GM12874 (cell line): ENCODE measurements at regions not wholly inside any gene's neighbourhood (a gene's known extent, or its start where the extent isn't known, plus 50 kb on each side); places are given as distances from the start of the nearest gene placed in this dataset.

Source experiments
- CTCF ChIP-seq: IDR thresholded peaks from 2 replicates; pipeline ENCODE4 v1.5.1; 2011; ENCODE audit warnings: low read depth, mild to moderate bottlenecking, control low read depth, low read length, moderate library complexity; ENCODE audit not compliant: insufficient read depth

GRCh38 chrY:7449860-7450259, 538.3 kb upstream of the AMELY start:
- no peak for TF ChIP-seq CTCF

GRCh38 chrY:7448687-7449086, 537.1 kb upstream of the AMELY start:
- no peak for TF ChIP-seq CTCF

GRCh38 chrY:7447881-7448516, 536.4 kb upstream of the AMELY start:
- no peak for TF ChIP-seq CTCF

- TF ChIP-seq CTCF, result no peak
These were observed 532.6 kb upstream of the AMELY start for GRCh38 chrY:7444141-7444540.

GRCh38 chrY:7440796-7441530, 529.4 kb upstream of the AMELY start:
- no peak for TF ChIP-seq CTCF

- no peak for TF ChIP-seq CTCF
These were observed 525.5 kb upstream of the AMELY start for GRCh38 chrY:7437086-7437485.

- TF ChIP-seq CTCF, result no peak
These were observed 522.6 kb upstream of the AMELY start for GRCh38 chrY:7433817-7434809.
